NB4 (cell line): ENCODE measurements at regions not wholly inside any gene's neighbourhood (a gene's known extent, or its start where the extent isn't known, plus 50 kb on each side); places are given as distances from the start of the nearest gene placed in this dataset.

Source experiments
- MAX ChIP-seq: IDR thresholded peaks from 2 replicates; pipeline ENCODE4 v1.6.1; 2011; ENCODE audit warnings: low read depth, low read length
- POLR2A ChIP-seq: IDR thresholded peaks from 2 replicates; pipeline ENCODE4 v1.6.1; 2011; ENCODE audit warnings: mild to moderate bottlenecking; ENCODE audit not compliant: insufficient read length; ENCODE audit errors: extremely low read depth
- TF ChIP-seq, protein P1 (sequence below): IDR thresholded peaks from one replicate; pipeline ENCODE4 v1.5.1; 2012; ENCODE audit warnings: low read depth, low read length

DNA sequence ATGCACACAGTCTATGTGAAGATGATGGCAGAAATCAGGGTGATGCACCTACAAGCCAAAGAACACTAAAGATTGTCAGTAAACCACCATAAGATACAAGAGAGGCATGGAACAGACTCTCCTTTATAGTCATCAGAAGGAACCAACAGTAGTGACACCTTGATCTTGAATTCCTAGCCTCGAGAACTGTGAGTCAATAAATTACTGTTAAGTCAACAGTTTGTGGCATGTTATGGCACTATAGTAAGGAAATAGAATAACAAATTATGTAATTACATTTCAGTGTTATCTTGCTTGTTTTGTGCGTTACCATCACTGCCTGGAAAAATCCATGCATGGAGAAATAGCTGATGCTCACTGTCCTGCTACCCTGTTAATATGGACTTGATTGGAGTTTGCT, 110.2 kb upstream of the LRP1B start:
- TF ChIP-seq, protein P1, sequence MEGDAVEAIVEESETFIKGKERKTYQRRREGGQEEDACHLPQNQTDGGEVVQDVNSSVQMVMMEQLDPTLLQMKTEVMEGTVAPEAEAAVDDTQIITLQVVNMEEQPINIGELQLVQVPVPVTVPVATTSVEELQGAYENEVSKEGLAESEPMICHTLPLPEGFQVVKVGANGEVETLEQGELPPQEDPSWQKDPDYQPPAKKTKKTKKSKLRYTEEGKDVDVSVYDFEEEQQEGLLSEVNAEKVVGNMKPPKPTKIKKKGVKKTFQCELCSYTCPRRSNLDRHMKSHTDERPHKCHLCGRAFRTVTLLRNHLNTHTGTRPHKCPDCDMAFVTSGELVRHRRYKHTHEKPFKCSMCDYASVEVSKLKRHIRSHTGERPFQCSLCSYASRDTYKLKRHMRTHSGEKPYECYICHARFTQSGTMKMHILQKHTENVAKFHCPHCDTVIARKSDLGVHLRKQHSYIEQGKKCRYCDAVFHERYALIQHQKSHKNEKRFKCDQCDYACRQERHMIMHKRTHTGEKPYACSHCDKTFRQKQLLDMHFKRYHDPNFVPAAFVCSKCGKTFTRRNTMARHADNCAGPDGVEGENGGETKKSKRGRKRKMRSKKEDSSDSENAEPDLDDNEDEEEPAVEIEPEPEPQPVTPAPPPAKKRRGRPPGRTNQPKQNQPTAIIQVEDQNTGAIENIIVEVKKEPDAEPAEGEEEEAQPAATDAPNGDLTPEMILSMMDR: no peak
- TF ChIP-seq POLR2A: no peak
- TF ChIP-seq MAX: no peak
